GM23338 (cell line): ENCODE measurements at regions not wholly inside any gene's neighbourhood (a gene's known extent, or its start where the extent isn't known, plus 50 kb on each side); places are given as distances from the start of the nearest gene placed in this dataset.

Experiments
- ATAC-seq: fragments of 200-7000 bp; cut with Tn5 transposase; 3 replicates; pipeline ENCODE4 v1.9.1; 2020
- DNase-seq: peaks from one replicate; pipeline ENCODE4 v3.0.0-alpha.2; 2015; ENCODE audit warnings: low spot score
- H2AFZ ChIP-seq: fragments of 200-600 bp; sonication (generic); 2 replicates; pipeline ENCODE4 v1.8.0; 2016; ENCODE audit warnings: antibody characterized with exemption, mild to moderate bottlenecking, moderate library complexity
- H3F3A ChIP-seq: fragments of 200-600 bp; sonication (generic); replicated peaks from 2 replicates; pipeline ENCODE4 v1.8.0; 2017; ENCODE audit warnings: antibody characterized with exemption, mixed run types, low read depth
- H3K27ac ChIP-seq: fragments of 200-600 bp; sonication (generic); 2 replicates; pipeline ENCODE4 v1.6.1; 2016; ENCODE audit warnings: low read depth
- H3K27me3 ChIP-seq: fragments of 200-600 bp; sonication (generic); 2 replicates; pipeline ENCODE4 v1.8.0; 2016; ENCODE audit warnings: mild to moderate bottlenecking, mixed run types, moderate library complexity; ENCODE audit not compliant: insufficient read depth
- H3K36me3 ChIP-seq: fragments of 200-600 bp; sonication (generic); 2 replicates; pipeline ENCODE4 v1.8.0; 2016; ENCODE audit warnings: mild to moderate bottlenecking; ENCODE audit not compliant: insufficient read depth
- H3K4me1 ChIP-seq: fragments of 200-600 bp; sonication (generic); 2 replicates; pipeline ENCODE4 v1.8.0; 2016; ENCODE audit warnings: mild to moderate bottlenecking, moderate library complexity; ENCODE audit not compliant: insufficient read depth
- H3K4me2 ChIP-seq: fragments of 200-600 bp; sonication (generic); 2 replicates; pipeline ENCODE4 v1.7.1; 2017; ENCODE audit warnings: mixed run types
- H3K4me3 ChIP-seq: fragments of 200-600 bp; sonication (generic); 2 replicates; pipeline ENCODE4 v1.6.1; 2016; ENCODE audit warnings: mixed run types
- H3K79me2 ChIP-seq: fragments of 200-600 bp; sonication (generic); replicated peaks from 2 replicates; pipeline ENCODE4 v1.8.0; 2017; ENCODE audit warnings: mild to moderate bottlenecking; ENCODE audit not compliant: insufficient read depth
- H3K9me2 ChIP-seq: fragments of 200-600 bp; sonication (generic); 2 replicates; pipeline ENCODE4 v1.8.0; 2017; ENCODE audit not compliant: insufficient read depth
- H4K20me1 ChIP-seq: fragments of 200-600 bp; sonication (generic); replicated peaks from 2 replicates; pipeline ENCODE4 v1.8.0; 2017; ENCODE audit warnings: mild to moderate bottlenecking; ENCODE audit not compliant: insufficient read depth
- H3K27ac Mint-ChIP-seq: 2 replicates; pipeline ENCODE4 v1.8.0; 2020; ENCODE audit warnings: inconsistent platforms, mild to moderate bottlenecking, moderate library complexity, mixed read lengths
- H3K27me3 Mint-ChIP-seq: 3 replicates; pipeline ENCODE4 v1.8.0; 2022; ENCODE audit warnings: low read depth, mild to moderate bottlenecking, moderate library complexity, mixed read lengths, inconsistent platforms; ENCODE audit not compliant: insufficient read depth, poor library complexity
- H3K36me3 Mint-ChIP-seq: 3 replicates; pipeline ENCODE4 v1.8.0; 2021; ENCODE audit warnings: low read depth, mild to moderate bottlenecking, inconsistent platforms, moderate library complexity, mixed read lengths
- H3K4me1 Mint-ChIP-seq: 3 replicates; pipeline ENCODE4 v1.8.0; 2020; ENCODE audit warnings: mild to moderate bottlenecking, inconsistent platforms, mixed read lengths
- H3K4me3 Mint-ChIP-seq: 3 replicates; pipeline ENCODE4 v1.8.0; 2021; ENCODE audit warnings: moderate library complexity, mild to moderate bottlenecking, inconsistent platforms, mixed read lengths
- H3K9me3 Mint-ChIP-seq: 3 replicates; pipeline ENCODE4 v1.8.0; 2020; ENCODE audit warnings: moderate library complexity, mild to moderate bottlenecking, inconsistent platforms, mixed read lengths
- CREB1 ChIP-seq: fragments of 250-450 bp; sonication (Bioruptor Pico); IDR thresholded peaks from 2 replicates; pipeline ENCODE4 v1.5.0; 2020; ENCODE audit warnings: low read depth, mild to moderate bottlenecking, moderate library complexity
- CTCF ChIP-seq, 2 experiments: fragments of 200-600 bp in 1 of 2; sonication (generic) in 1 of 2; conservative IDR thresholded peaks; 2 replicates each; pipeline versions ENCODE4 v1.5.1 to v1.6.1; 2016 to 2017; ENCODE audit warnings: antibody characterized with exemption in 2 of 2, low read depth in 2 of 2, mild to moderate bottlenecking in 2 of 2, moderate library complexity in 1 of 2
- ETS1 ChIP-seq: IDR thresholded peaks from 2 replicates; pipeline ENCODE4 v1.6.1; 2016; ENCODE audit warnings: antibody characterized with exemption
- EZH2 ChIP-seq: fragments of 200-600 bp; sonication (generic); IDR thresholded peaks from one replicate; pipeline ENCODE4 v1.8.0; 2017; ENCODE audit warnings: antibody characterized with exemption, mild to moderate bottlenecking, low read depth; ENCODE audit not compliant: unreplicated experiment
- EZH2phosphoT487 ChIP-seq: fragments of 200-600 bp; sonication (generic); IDR thresholded peaks from one replicate; pipeline ENCODE4 v1.8.1; 2018; ENCODE audit warnings: antibody characterized with exemption; ENCODE audit not compliant: unreplicated experiment
- JUNB ChIP-seq: IDR thresholded peaks from one replicate; pipeline ENCODE4 v1.6.1; 2016; ENCODE audit warnings: antibody characterized with exemption; ENCODE audit not compliant: unreplicated experiment
- NANOG ChIP-seq: IDR thresholded peaks from 2 replicates; pipeline ENCODE4 v1.6.1; 2016; ENCODE audit warnings: antibody characterized with exemption, borderline replicate concordance
- POLR2AphosphoS5 ChIP-seq: IDR thresholded peaks from 2 replicates; pipeline ENCODE4 v1.6.1; 2016; ENCODE audit warnings: antibody characterized with exemption, low read depth
- REST ChIP-seq: IDR thresholded peaks from one replicate; pipeline ENCODE4 v1.6.1; 2018; ENCODE audit warnings: antibody characterized with exemption; ENCODE audit not compliant: unreplicated experiment
- STAT1 ChIP-seq: IDR thresholded peaks from one replicate; pipeline ENCODE4 v1.6.1; 2016; ENCODE audit warnings: antibody characterized with exemption; ENCODE audit not compliant: unreplicated experiment
- ZNF114 ChIP-seq: fragments of 250-450 bp; sonication (Bioruptor Pico); IDR thresholded peaks from 2 replicates; pipeline ENCODE4 v1.5.0; 2020; ENCODE audit warnings: mild to moderate bottlenecking, moderate library complexity
- ZNF331 ChIP-seq: fragments of 250-450 bp; sonication (Bioruptor Pico); IDR thresholded peaks from 2 replicates; pipeline ENCODE4 v1.5.0; 2020; ENCODE audit warnings: low read depth, mild to moderate bottlenecking, moderate library complexity
- ZNF462 ChIP-seq: fragments of 250-450 bp; sonication (Bioruptor Pico); IDR thresholded peaks from 2 replicates; pipeline ENCODE4 v1.5.0; 2020; ENCODE audit warnings: mild to moderate bottlenecking, moderate library complexity

GRCh38 chr4:66266035-66266434, 595.7 kb upstream of the EPHA5 start:
- DNase-seq, result peak; percentile 46
- H3K27ac Mint-ChIP-seq, result no peak overlapping the region
- peak; percentile 38 for ATAC-seq

More at GRCh38 chr4:66266035-66266434, 595.7 kb upstream of the EPHA5 start:
- peaks cover 7% of the 10 kb centered on the region; the same call in 2 of the 3 replicates for H3K9me3 Mint-ChIP-seq
- no peaks in the 10 kb centered on the region for H3K79me2 ChIP-seq
- H3K4me2 ChIP-seq, result no peak overlapping the region
- no peaks in the 10 kb centered on the region for H3K27me3 ChIP-seq
- no peaks in the 10 kb centered on the region for H3K36me3 ChIP-seq
- H3K36me3 Mint-ChIP-seq, result no peaks in the 10 kb centered on the region
- no peak overlapping the region for H3K27ac ChIP-seq
- 0 out of 2 replicates have a peak, but pooled peaks cover 4% of the 10 kb centered on the region for H3K9me2 ChIP-seq
- no peak overlapping the region for H3K4me3 ChIP-seq
- H3K4me1 ChIP-seq, result peaks cover 5% of the 10 kb centered on the region; the same call in 1 of the 2 replicates
- H3F3A ChIP-seq, result no peaks in the 10 kb centered on the region
- no peak overlapping the region for H3K4me3 Mint-ChIP-seq
- H3K4me1 Mint-ChIP-seq, result no peaks in the 10 kb centered on the region; the same call in 2 of the 3 replicates
- H2AFZ ChIP-seq, result peak overlapping the region; percentile 92
- H4K20me1 ChIP-seq, result no peaks in the 10 kb centered on the region
- no peaks in the 10 kb centered on the region for H3K27me3 Mint-ChIP-seq
- TF ChIP-seq NANOG (no peak), CREB1 (CRISPR knock-in tag) (no peak), EZH2phosphoT487 (no peak), ETS1 (no peak), POLR2AphosphoS5 (no peak), ZNF331 (CRISPR knock-in tag) (no peak), ZNF462 (CRISPR knock-in tag) (no peak), JUNB (no peak), CTCF (conservative IDR thresholded peaks at IDR 0.05; ENCODE audit: low read depth in 2 of 2) (no peak), STAT1 (no peak), ZNF114 (CRISPR knock-in tag) (no peak), REST (no peak), EZH2 (no peak)
